DND-41 (cell line): ENCODE measurements at regions not wholly inside any gene's neighbourhood (a gene's known extent, or its start where the extent isn't known, plus 50 kb on each side); places are given as distances from the start of the nearest gene placed in this dataset.

Experiments used
- EZH2 ChIP-seq: IDR thresholded peaks from 3 replicates; pipeline ENCODE4 v1.6.1; 2012; ENCODE audit warnings: borderline replicate concordance, low read depth, mild to moderate bottlenecking, moderate library complexity, low read length, inconsistent platforms; ENCODE audit not compliant: severe bottlenecking
- TF ChIP-seq, protein P1 (sequence below): IDR thresholded peaks from 2 replicates; pipeline ENCODE4 v1.5.1; 2012; ENCODE audit warnings: borderline replicate concordance, low read length, moderate library complexity, mild to moderate bottlenecking; ENCODE audit not compliant: poor library complexity, severe bottlenecking; ENCODE audit errors: extremely low read depth

- TF ChIP-seq, protein P1, sequence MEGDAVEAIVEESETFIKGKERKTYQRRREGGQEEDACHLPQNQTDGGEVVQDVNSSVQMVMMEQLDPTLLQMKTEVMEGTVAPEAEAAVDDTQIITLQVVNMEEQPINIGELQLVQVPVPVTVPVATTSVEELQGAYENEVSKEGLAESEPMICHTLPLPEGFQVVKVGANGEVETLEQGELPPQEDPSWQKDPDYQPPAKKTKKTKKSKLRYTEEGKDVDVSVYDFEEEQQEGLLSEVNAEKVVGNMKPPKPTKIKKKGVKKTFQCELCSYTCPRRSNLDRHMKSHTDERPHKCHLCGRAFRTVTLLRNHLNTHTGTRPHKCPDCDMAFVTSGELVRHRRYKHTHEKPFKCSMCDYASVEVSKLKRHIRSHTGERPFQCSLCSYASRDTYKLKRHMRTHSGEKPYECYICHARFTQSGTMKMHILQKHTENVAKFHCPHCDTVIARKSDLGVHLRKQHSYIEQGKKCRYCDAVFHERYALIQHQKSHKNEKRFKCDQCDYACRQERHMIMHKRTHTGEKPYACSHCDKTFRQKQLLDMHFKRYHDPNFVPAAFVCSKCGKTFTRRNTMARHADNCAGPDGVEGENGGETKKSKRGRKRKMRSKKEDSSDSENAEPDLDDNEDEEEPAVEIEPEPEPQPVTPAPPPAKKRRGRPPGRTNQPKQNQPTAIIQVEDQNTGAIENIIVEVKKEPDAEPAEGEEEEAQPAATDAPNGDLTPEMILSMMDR, result no peak
- no peak for TF ChIP-seq EZH2
Measured at GRCh38 chr9:107919263-107919662, 429.7 kb upstream of the KLF4 start.
